AG04449 (cell line): ENCODE measurements at regions not wholly inside any gene's neighbourhood (a gene's known extent, or its start where the extent isn't known, plus 50 kb on each side); places are given as distances from the start of the nearest gene placed in this dataset.

Experiments
- CTCF ChIA-PET: fragments of 350-600 bp; formaldehyde crosslinking; extraction: SDS; loops from one replicate; lab custom pipeline; 2021; ENCODE audit warnings: antibody characterized with exemption; lab: Yijun Ruan, JAX
- POLR2A ChIA-PET: fragments of 400-600, 350-600 bp; formaldehyde crosslinking; extraction: SDS; loops from one replicate; lab custom pipeline; 2020; ENCODE audit warnings: antibody characterized with exemption, inconsistent platforms; lab: Yijun Ruan, JAX
- DNase-seq: peaks from one replicate; pipeline ENCODE4 v3.0.0-alpha.2; 2010; ENCODE audit warnings: low read depth, low spot score
- H3K4me3 ChIP-seq: 2 replicates; pipeline ENCODE4 v1.5.1; 2011; ENCODE audit warnings: low read depth, mild to moderate bottlenecking, control low read depth, low read length
- TF ChIP-seq, protein P1 (sequence below): IDR thresholded peaks from one replicate; pipeline ENCODE4 v1.5.1; 2011; ENCODE audit warnings: mild to moderate bottlenecking, moderate library complexity, low read length, control low read depth, inconsistent platforms; ENCODE audit not compliant: insufficient read depth; ENCODE audit errors: missing control alignments

DNA sequence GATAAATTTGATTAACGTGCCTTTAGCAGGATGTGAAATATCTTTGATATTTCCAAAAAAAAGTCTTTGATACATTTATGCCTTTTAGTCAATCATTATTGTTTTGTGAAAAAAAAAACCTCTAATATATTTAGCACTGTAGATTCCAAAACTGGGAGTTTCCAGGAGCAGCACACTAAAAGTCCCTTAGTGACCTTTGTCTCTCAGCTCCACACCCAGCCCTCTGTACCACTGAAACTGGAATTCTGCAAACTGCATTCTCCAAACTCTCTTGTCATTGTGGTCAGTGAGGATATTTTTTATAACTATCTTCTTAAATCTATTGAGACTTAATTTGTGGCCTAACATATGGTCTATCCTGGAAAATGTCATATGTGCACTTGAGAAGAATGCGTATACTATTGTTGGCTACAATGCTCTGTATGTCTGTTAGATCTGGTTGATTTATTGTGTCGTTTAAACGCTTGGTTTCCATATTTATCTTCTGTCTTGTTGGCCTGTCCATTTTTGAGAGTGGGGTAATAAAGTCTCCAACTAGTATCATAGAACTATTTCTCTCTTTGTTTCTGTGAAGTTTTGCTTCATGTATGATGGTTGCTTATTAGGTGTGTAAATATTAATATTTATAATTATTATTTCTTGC, 73.2 kb upstream of the CNKSR3 start:
- DNase-seq = no peak
- TF ChIP-seq, protein P1, sequence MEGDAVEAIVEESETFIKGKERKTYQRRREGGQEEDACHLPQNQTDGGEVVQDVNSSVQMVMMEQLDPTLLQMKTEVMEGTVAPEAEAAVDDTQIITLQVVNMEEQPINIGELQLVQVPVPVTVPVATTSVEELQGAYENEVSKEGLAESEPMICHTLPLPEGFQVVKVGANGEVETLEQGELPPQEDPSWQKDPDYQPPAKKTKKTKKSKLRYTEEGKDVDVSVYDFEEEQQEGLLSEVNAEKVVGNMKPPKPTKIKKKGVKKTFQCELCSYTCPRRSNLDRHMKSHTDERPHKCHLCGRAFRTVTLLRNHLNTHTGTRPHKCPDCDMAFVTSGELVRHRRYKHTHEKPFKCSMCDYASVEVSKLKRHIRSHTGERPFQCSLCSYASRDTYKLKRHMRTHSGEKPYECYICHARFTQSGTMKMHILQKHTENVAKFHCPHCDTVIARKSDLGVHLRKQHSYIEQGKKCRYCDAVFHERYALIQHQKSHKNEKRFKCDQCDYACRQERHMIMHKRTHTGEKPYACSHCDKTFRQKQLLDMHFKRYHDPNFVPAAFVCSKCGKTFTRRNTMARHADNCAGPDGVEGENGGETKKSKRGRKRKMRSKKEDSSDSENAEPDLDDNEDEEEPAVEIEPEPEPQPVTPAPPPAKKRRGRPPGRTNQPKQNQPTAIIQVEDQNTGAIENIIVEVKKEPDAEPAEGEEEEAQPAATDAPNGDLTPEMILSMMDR = no peak
- ChIA-PET POLR2A (no interaction called here), CTCF (no interaction called here)
- H3K4me3 ChIP-seq = no peak overlapping the region

DNA sequence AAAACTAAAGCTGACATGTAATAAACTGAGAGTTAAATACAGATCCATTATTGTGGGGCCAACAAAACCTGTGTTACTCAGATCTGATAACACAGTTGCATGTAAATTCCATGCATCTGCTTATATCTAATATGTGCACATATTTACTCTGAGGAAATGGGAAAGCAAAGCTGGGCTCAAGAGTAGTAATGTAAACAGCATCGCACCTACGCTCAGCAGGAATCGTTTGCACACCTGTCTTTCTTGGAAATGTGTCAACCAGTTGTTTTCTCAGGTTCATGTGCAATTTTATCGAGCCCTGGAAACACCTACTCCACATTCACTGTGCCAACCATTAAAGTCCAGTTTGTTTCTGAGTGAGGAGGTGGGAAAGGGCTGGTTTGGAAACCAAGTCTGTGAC, 80.3 kb upstream of the CNKSR3 start:
- H3K4me3 ChIP-seq = no peak overlapping the region
- ChIA-PET CTCF (no interaction called here), POLR2A (no interaction called here)
- no peak for DNase-seq
- TF ChIP-seq, protein P1 = no peak

DNA sequence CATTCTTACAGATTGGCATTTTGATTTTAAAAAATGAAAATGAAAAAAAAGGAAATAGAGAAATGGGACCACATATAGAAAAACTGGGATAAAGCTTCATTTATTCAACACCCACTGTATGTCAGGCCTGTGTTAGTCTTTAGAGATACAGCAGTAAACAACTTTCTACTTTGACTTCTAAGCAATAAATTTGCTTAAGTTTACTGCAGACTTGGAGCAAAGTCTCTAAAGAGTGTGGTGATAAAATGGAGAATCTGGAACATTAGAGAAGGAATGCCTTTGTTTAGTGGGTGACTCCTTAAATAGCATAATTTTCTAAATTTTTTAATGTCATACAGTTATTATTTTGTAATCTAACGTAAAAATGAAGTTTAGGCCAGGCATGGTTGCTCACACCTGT, 80.7 kb upstream of the CNKSR3 start:
- ChIA-PET CTCF (no interaction called here), POLR2A (no interaction called here)
- no peak overlapping the region for H3K4me3 ChIP-seq
- DNase-seq = no peak
- TF ChIP-seq, protein P1 = no peak

DNA sequence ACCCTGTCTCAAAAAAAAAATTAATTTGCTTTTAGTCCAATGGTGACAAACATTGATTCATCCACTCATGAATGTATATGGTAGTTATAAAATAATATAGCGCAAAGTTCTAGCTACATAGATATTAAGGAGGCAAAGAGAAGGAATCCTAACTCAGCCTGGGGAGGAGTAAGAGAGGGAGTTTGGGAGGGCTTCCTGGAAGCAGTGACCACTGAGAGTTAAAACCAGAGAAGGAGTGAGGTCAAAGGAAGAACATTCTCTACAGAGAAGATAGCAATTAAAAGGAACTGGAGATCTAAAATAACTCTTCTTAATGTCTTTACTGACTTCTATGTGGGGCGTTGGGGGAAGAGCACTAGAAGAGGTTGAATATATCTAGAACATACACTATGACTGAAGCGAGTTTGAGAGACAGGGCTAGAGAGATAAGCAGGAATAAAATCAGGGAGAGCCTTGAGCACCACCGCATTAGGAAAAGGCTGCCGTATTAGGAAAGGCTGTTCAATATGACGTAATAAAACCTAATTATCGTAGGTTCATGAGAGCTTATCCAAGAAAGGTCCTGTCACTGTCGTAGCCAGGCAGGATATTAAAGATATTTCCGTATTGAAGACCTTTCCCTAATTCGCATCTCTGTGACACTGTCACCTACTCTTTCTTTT, 81.8 kb upstream of the CNKSR3 start:
- TF ChIP-seq, protein P1 = no peak
- no peak for DNase-seq
- ChIA-PET CTCF (interaction anchor here (0.9 kb wide), 1 partner anchor 438 kb away, joined by 3 read pairs; no protein-coding TSS in a partner anchor), POLR2A (no interaction called here)
- no peak overlapping the region for H3K4me3 ChIP-seq

DNA sequence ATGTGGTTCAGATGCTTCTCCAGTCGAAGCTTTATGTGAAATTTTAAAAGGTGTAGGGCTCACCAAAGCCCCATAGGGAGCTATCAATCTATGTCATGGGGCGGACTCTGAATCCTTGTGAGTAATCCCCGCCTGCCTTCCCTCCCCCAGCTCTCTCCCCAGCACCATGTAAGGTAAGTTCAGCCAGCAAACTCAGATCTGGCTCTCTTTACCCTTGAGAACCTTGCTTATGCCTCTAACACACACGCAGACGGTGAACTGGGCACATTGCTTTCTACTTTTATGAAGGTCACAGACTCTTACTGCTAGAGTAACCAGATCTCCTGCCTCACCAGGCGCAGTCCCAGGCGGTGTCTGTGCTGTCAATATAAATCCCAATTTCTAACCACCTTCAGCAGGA, 82.6 kb upstream of the CNKSR3 start:
- DNase-seq = no peak
- ChIA-PET CTCF (interaction anchor here (0.9 kb wide), 1 partner anchor 439 kb away, joined by 3 read pairs; no protein-coding TSS in a partner anchor), POLR2A (no interaction called here)
- TF ChIP-seq, protein P1 = no peak
- no peak overlapping the region for H3K4me3 ChIP-seq

DNA sequence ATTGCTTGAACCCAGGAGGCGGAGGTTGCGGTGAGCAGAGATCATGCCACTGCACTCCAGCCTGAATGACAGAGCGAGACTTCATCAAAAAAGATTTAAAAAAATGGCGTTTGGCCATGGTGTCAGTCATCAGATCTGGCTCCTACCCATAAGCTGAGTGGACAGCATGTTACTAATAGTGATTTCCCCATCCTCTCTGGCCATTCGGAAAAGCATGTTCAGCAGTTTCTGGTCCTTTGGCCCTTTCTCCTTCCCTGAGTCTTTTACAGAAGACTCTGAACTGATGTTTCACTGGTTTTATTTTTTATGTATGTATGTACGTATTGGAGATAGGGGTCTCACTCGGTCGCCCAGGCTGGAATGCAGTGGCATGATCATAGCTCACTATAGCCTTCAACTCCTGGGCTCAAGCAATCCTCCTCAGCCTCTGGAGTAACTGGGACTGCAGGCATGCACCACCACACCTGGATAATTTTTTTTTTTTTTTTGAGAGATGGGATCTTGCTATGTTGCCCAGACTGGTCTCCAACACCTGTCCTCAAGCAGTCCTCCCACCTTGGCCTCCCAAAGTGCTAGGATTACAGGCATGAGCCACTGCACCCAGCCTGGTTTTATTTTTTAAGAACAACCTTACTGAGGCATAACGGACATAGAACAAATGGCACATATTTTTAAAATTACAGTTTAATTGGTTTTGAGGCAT, 84.2 kb upstream of the CNKSR3 start:
- no peak overlapping the region for H3K4me3 ChIP-seq
- ChIA-PET CTCF (no interaction called here), POLR2A (no interaction called here)
- no peak for DNase-seq
- TF ChIP-seq, protein P1 = no peak
